Islet of Langerhans (tissue), 1 donor: ENCODE measurements at regions not wholly inside any gene's neighbourhood (a gene's known extent, or its start where the extent isn't known, plus 50 kb on each side); places are given as distances from the start of the nearest gene placed in this dataset.

ENCODE experiments used
- FAIRE-seq: peaks from one replicate; lab custom pipeline; 2011; peaks lifted over from hg19 to GRCh38; lab: Jason Lieb, UNC

- FAIRE-seq = no peak
These were observed 167.8 kb downstream of the RAB28 start for GRCh38 chr4:13316354-13316753.

GRCh38 chr4:13313856-13314255 is 170.3 kb downstream of the RAB28 start:
- peak; percentile 93 for FAIRE-seq

GRCh38 chr4:13312264-13312663 is 171.9 kb downstream of the RAB28 start:
- FAIRE-seq = no peak

GRCh38 chr4:13309751-13310150 is 174.4 kb downstream of the RAB28 start:
- FAIRE-seq = no peak

GRCh38 chr4:13306356-13306755 is 177.8 kb downstream of the RAB28 start:
- no peak for FAIRE-seq

GRCh38 chr4:13302876-13303275 is 181.3 kb downstream of the RAB28 start:
- FAIRE-seq = no peak

GRCh38 chr4:13299343-13299742 is 184.8 kb downstream of the RAB28 start:
- no peak for FAIRE-seq

GRCh38 chr4:13298655-13299054 is 185.5 kb downstream of the RAB28 start:
- FAIRE-seq = no peak

- no peak for FAIRE-seq
These were observed 187.2 kb downstream of the RAB28 start for GRCh38 chr4:13296986-13297385.

- no peak for FAIRE-seq
These were observed 189.1 kb downstream of the RAB28 start for GRCh38 chr4:13294961-13295605.

- FAIRE-seq = no peak
These were observed 191.8 kb downstream of the RAB28 start for GRCh38 chr4:13292372-13292771.

- FAIRE-seq = no peak
These were observed 194.7 kb downstream of the RAB28 start for GRCh38 chr4:13289391-13289790.

- no peak for FAIRE-seq
These were observed 198.8 kb downstream of the RAB28 start for GRCh38 chr4:13285336-13285735.

GRCh38 chr4:13284932-13285331 is 199.2 kb downstream of the RAB28 start:
- FAIRE-seq = no peak

GRCh38 chr4:13276357-13276756 is 207.8 kb downstream of the RAB28 start:
- FAIRE-seq = no peak

- FAIRE-seq = no peak
These were observed 215.4 kb downstream of the RAB28 start for GRCh38 chr4:13268703-13269102.

- no peak for FAIRE-seq
These were observed 216.0 kb downstream of the RAB28 start for GRCh38 chr4:13268165-13268564.

GRCh38 chr4:13267091-13267490 is 217.0 kb downstream of the RAB28 start:
- no peak for FAIRE-seq

GRCh38 chr4:13266687-13267086 is 217.5 kb downstream of the RAB28 start:
- no peak for FAIRE-seq

- FAIRE-seq = no peak
These were observed 220.1 kb downstream of the RAB28 start for GRCh38 chr4:13263967-13264525.

- FAIRE-seq = no peak
These were observed 221.3 kb downstream of the RAB28 start for GRCh38 chr4:13262816-13263215.

- FAIRE-seq = no peak
These were observed 222.5 kb downstream of the RAB28 start for GRCh38 chr4:13261486-13262257.

- FAIRE-seq = no peak
These were observed 223.6 kb downstream of the RAB28 start for GRCh38 chr4:13260513-13260912.

GRCh38 chr4:13250263-13250662 is 233.9 kb downstream of the RAB28 start:
- FAIRE-seq = no peak
